Neural cell (in vitro differentiated cells): ENCODE measurements at regions not wholly inside any gene's neighbourhood (a gene's known extent, or its start where the extent isn't known, plus 50 kb on each side); places are given as distances from the start of the nearest gene placed in this dataset.

Source experiments
- H2AFZ ChIP-seq: fragments of 200-600, 300-800 bp; sonication (generic), shearing (Covaris generic); 2 replicates; pipeline ENCODE4 v1.6.0; 2014; ENCODE audit warnings: low read depth, mild to moderate bottlenecking, antibody characterized with exemption, low read length, moderate library complexity
- H3F3A ChIP-seq: fragments of 200-600 bp; shearing (Covaris generic); 2 replicates; pipeline ENCODE4 v1.6.1; 2016; ENCODE audit warnings: mild to moderate bottlenecking, moderate library complexity, mixed read lengths, antibody characterized with exemption, low read length; ENCODE audit not compliant: insufficient read depth, poor library complexity, severe bottlenecking
- H3K27ac ChIP-seq: fragments of 200-600, 300-800 bp; sonication (generic), shearing (Covaris generic); 2 replicates; pipeline ENCODE4 v1.5.1; 2014; ENCODE audit warnings: mild to moderate bottlenecking, low read length, moderate library complexity
- H3K27me3 ChIP-seq: fragments of 300-800, 200-600 bp; sonication (generic), shearing (Covaris generic); 2 replicates; pipeline ENCODE4 v1.6.0; 2014; ENCODE audit warnings: mild to moderate bottlenecking, low read depth, low read length, moderate library complexity; ENCODE audit not compliant: insufficient read depth
- H3K36me3 ChIP-seq: fragments of 300-800, 200-600 bp; sonication (generic), shearing (Covaris generic); 2 replicates; pipeline ENCODE4 v1.5.1; 2014; ENCODE audit warnings: mild to moderate bottlenecking, antibody characterized with exemption, low read length, moderate library complexity; ENCODE audit not compliant: insufficient read depth
- H3K4me2 ChIP-seq: fragments of 300-800, 200-600 bp; sonication (generic), shearing (Covaris generic); 2 replicates; pipeline ENCODE4 v1.6.0; 2014; ENCODE audit warnings: mild to moderate bottlenecking, low read length
- H3K4me3 ChIP-seq: fragments of 300-800, 200-600 bp; sonication (generic), shearing (Covaris generic); 2 replicates; pipeline ENCODE4 v1.5.1; 2014; ENCODE audit warnings: mild to moderate bottlenecking, low read length, moderate library complexity
- H3K79me2 ChIP-seq: fragments of 200-600 bp; shearing (Covaris generic); replicated peaks from 2 replicates; pipeline ENCODE4 v1.6.0; 2014; ENCODE audit warnings: mild to moderate bottlenecking, low read length, moderate library complexity; ENCODE audit not compliant: insufficient read depth
- H3K9ac ChIP-seq: fragments of 300-800, 200-600 bp; sonication (generic), shearing (Covaris generic); 2 replicates; pipeline ENCODE4 v1.6.1; 2016; ENCODE audit warnings: mild to moderate bottlenecking, low read length, mixed read lengths
- H3K9me2 ChIP-seq: fragments of 200-600 bp; shearing (Covaris generic); 2 replicates; pipeline ENCODE4 v1.6.1; 2016; ENCODE audit warnings: mild to moderate bottlenecking, low read length, mixed read lengths; ENCODE audit not compliant: insufficient read depth
- H3K9me3 ChIP-seq: fragments of 200-600, 300-800 bp; sonication (generic), shearing (Covaris generic); 2 replicates; pipeline ENCODE4 v1.6.1; 2016; ENCODE audit warnings: mild to moderate bottlenecking, mixed run types, low read length, moderate library complexity, mixed read lengths
- H4K20me1 ChIP-seq: fragments of 200-600 bp; shearing (Covaris generic); 2 replicates; pipeline ENCODE4 v1.6.1; 2016; ENCODE audit warnings: mild to moderate bottlenecking, mixed run types; ENCODE audit not compliant: insufficient read depth
- EP300 ChIP-seq: fragments of 450-650 bp; conservative IDR thresholded peaks from 2 replicates; pipeline ENCODE4 v1.6.1; 2014; ENCODE audit warnings: antibody characterized with exemption, mild to moderate bottlenecking, moderate library complexity; ENCODE audit not compliant: poor library complexity, severe bottlenecking
- EZH2 ChIP-seq: fragments of 200-600, 300-800 bp; shearing (Covaris generic), sonication (generic); IDR thresholded peaks from 2 replicates; pipeline ENCODE4 v1.6.1; 2014; ENCODE audit warnings: antibody characterized with exemption, low read length, borderline replicate concordance, mild to moderate bottlenecking; ENCODE audit not compliant: insufficient read depth, poor library complexity, severe bottlenecking
- MXI1 ChIP-seq: fragments of 450-650 bp; conservative IDR thresholded peaks from 2 replicates; pipeline ENCODE4 v1.6.1; 2014; ENCODE audit warnings: antibody characterized with exemption, mild to moderate bottlenecking; ENCODE audit not compliant: poor library complexity, severe bottlenecking
- POLR2AphosphoS5 ChIP-seq: IDR thresholded peaks from 2 replicates; pipeline ENCODE4 v1.6.1; 2012
- RAD21 ChIP-seq: fragments of 450-650 bp; conservative IDR thresholded peaks from 2 replicates; pipeline ENCODE4 v1.6.1; 2014; ENCODE audit warnings: antibody characterized with exemption, mild to moderate bottlenecking, moderate library complexity
- SMC3 ChIP-seq: fragments of 450-650 bp; conservative IDR thresholded peaks from 2 replicates; pipeline ENCODE4 v1.6.1; 2014; ENCODE audit warnings: antibody characterized with exemption, mild to moderate bottlenecking, moderate library complexity; ENCODE audit not compliant: poor library complexity
- TAF1 ChIP-seq: IDR thresholded peaks from 2 replicates; pipeline ENCODE4 v1.6.1; 2012; ENCODE audit warnings: low read depth
- TF ChIP-seq, protein P1 (sequence below): fragments of 450-650 bp; IDR thresholded peaks from 2 replicates; pipeline ENCODE4 v1.5.1; 2014; ENCODE audit warnings: antibody characterized with exemption, mild to moderate bottlenecking, moderate library complexity; ENCODE audit not compliant: poor library complexity, severe bottlenecking
- TF ChIP-seq, protein P2 (sequence below): IDR thresholded peaks from 2 replicates; pipeline ENCODE4 v1.6.1; 2012; ENCODE audit warnings: borderline replicate concordance

DNA sequence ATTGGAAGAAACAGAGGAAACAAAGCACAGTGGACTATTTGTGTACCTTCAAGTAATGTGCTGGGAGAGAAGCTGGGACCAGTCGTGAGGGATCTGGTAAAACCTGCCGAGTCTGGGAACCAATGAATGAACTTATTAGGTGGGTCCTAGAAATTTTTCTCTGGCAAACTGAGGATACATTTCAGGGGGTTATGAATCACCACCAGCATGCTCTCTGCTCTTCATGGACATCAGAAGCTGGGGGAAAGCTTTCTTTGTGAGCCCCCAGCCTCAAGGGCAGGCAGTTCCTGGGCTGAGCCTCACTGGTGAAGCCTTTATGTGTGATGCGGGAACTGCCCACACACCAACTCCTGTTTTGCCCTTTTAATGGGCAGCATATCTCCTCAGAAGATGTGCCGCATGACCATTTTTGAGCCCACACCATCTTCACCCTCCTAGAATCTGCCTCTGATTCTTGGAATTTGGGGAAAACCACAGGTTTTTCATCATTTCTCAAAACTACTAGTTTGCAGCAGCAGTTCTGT is 95.4 kb upstream of the ENPP6 start:
- Histone ChIP-seq H3K9me2 (no peaks in the 10 kb centered on the region), H3K4me3 (no peak overlapping the region), H3K79me2 (no peaks in the 10 kb centered on the region), H4K20me1 (no peaks in the 10 kb centered on the region), H3K27me3 (no peaks in the 10 kb centered on the region), H3K9ac (no peak overlapping the region), H3K9me3 (no peaks in the 10 kb centered on the region), H3K36me3 (no peaks in the 10 kb centered on the region), H3K4me2 (no peak overlapping the region), H3F3A (no peaks in the 10 kb centered on the region), H3K27ac (no peak overlapping the region), H2AFZ (no peak overlapping the region)
- TF ChIP-seq, protein P1, sequence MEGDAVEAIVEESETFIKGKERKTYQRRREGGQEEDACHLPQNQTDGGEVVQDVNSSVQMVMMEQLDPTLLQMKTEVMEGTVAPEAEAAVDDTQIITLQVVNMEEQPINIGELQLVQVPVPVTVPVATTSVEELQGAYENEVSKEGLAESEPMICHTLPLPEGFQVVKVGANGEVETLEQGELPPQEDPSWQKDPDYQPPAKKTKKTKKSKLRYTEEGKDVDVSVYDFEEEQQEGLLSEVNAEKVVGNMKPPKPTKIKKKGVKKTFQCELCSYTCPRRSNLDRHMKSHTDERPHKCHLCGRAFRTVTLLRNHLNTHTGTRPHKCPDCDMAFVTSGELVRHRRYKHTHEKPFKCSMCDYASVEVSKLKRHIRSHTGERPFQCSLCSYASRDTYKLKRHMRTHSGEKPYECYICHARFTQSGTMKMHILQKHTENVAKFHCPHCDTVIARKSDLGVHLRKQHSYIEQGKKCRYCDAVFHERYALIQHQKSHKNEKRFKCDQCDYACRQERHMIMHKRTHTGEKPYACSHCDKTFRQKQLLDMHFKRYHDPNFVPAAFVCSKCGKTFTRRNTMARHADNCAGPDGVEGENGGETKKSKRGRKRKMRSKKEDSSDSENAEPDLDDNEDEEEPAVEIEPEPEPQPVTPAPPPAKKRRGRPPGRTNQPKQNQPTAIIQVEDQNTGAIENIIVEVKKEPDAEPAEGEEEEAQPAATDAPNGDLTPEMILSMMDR: no peak
- TF ChIP-seq POLR2AphosphoS5: no peak
- no peak for TF ChIP-seq RAD21
- no peak for TF ChIP-seq EZH2
- TF ChIP-seq EP300: no peak
- TF ChIP-seq MXI1: no peak
- TF ChIP-seq, protein P2, sequence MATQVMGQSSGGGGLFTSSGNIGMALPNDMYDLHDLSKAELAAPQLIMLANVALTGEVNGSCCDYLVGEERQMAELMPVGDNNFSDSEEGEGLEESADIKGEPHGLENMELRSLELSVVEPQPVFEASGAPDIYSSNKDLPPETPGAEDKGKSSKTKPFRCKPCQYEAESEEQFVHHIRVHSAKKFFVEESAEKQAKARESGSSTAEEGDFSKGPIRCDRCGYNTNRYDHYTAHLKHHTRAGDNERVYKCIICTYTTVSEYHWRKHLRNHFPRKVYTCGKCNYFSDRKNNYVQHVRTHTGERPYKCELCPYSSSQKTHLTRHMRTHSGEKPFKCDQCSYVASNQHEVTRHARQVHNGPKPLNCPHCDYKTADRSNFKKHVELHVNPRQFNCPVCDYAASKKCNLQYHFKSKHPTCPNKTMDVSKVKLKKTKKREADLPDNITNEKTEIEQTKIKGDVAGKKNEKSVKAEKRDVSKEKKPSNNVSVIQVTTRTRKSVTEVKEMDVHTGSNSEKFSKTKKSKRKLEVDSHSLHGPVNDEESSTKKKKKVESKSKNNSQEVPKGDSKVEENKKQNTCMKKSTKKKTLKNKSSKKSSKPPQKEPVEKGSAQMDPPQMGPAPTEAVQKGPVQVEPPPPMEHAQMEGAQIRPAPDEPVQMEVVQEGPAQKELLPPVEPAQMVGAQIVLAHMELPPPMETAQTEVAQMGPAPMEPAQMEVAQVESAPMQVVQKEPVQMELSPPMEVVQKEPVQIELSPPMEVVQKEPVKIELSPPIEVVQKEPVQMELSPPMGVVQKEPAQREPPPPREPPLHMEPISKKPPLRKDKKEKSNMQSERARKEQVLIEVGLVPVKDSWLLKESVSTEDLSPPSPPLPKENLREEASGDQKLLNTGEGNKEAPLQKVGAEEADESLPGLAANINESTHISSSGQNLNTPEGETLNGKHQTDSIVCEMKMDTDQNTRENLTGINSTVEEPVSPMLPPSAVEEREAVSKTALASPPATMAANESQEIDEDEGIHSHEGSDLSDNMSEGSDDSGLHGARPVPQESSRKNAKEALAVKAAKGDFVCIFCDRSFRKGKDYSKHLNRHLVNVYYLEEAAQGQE: no peak
- TF ChIP-seq SMC3: no peak
- TF ChIP-seq TAF1: no peak

DNA sequence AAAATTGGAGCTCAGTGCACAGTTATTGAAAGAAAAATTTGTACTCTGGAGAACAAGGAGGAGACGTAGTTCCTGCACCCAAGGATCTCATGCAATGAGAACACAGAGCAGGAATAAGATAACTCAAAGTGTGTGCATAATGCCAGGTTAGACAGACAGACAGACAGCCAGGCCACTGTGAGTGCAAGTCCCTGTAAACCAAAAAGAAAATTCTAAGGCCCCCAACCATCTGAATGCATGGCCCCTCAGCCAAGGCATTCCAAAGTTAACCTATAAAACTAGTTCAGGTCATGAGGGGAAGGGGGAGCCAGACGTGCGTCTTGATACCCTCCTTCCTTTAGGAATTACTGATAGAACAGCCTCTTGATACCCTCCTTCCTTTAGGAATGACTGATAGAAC is 94.5 kb upstream of the ENPP6 start:
- H3K79me2 ChIP-seq: no peaks in the 10 kb centered on the region
- TF ChIP-seq POLR2AphosphoS5: no peak
- H3K27me3 ChIP-seq: no peaks in the 10 kb centered on the region
- no peak overlapping the region for H2AFZ ChIP-seq
- no peaks in the 10 kb centered on the region for H3K9me2 ChIP-seq
- no peak overlapping the region for H3K4me2 ChIP-seq
- H3K9ac ChIP-seq: no peak overlapping the region
- H4K20me1 ChIP-seq: no peaks in the 10 kb centered on the region
- no peaks in the 10 kb centered on the region for H3K36me3 ChIP-seq
- no peaks in the 10 kb centered on the region for H3K9me3 ChIP-seq
- H3K27ac ChIP-seq: no peak overlapping the region
- no peaks in the 10 kb centered on the region for H3F3A ChIP-seq
- H3K4me3 ChIP-seq: no peak overlapping the region
